GM23338 (cell line): ENCODE measurements at regions not wholly inside any gene's neighbourhood (a gene's known extent, or its start where the extent isn't known, plus 50 kb on each side); places are given as distances from the start of the nearest gene placed in this dataset.

ENCODE experiments used
- ATAC-seq: fragments of 200-7000 bp; cut with Tn5 transposase; 3 replicates; pipeline ENCODE4 v1.9.1; 2020
- DNase-seq: peaks from one replicate; pipeline ENCODE4 v3.0.0-alpha.2; 2015; ENCODE audit warnings: low spot score
- H2AFZ ChIP-seq: fragments of 200-600 bp; sonication (generic); 2 replicates; pipeline ENCODE4 v1.8.0; 2016; ENCODE audit warnings: antibody characterized with exemption, mild to moderate bottlenecking, moderate library complexity
- H3F3A ChIP-seq: fragments of 200-600 bp; sonication (generic); replicated peaks from 2 replicates; pipeline ENCODE4 v1.8.0; 2017; ENCODE audit warnings: antibody characterized with exemption, mixed run types, low read depth
- H3K27ac ChIP-seq: fragments of 200-600 bp; sonication (generic); 2 replicates; pipeline ENCODE4 v1.6.1; 2016; ENCODE audit warnings: low read depth
- H3K27me3 ChIP-seq: fragments of 200-600 bp; sonication (generic); 2 replicates; pipeline ENCODE4 v1.8.0; 2016; ENCODE audit warnings: mild to moderate bottlenecking, mixed run types, moderate library complexity; ENCODE audit not compliant: insufficient read depth
- H3K36me3 ChIP-seq: fragments of 200-600 bp; sonication (generic); 2 replicates; pipeline ENCODE4 v1.8.0; 2016; ENCODE audit warnings: mild to moderate bottlenecking; ENCODE audit not compliant: insufficient read depth
- H3K4me1 ChIP-seq: fragments of 200-600 bp; sonication (generic); 2 replicates; pipeline ENCODE4 v1.8.0; 2016; ENCODE audit warnings: mild to moderate bottlenecking, moderate library complexity; ENCODE audit not compliant: insufficient read depth
- H3K4me2 ChIP-seq: fragments of 200-600 bp; sonication (generic); 2 replicates; pipeline ENCODE4 v1.7.1; 2017; ENCODE audit warnings: mixed run types
- H3K4me3 ChIP-seq: fragments of 200-600 bp; sonication (generic); 2 replicates; pipeline ENCODE4 v1.6.1; 2016; ENCODE audit warnings: mixed run types
- H3K79me2 ChIP-seq: fragments of 200-600 bp; sonication (generic); replicated peaks from 2 replicates; pipeline ENCODE4 v1.8.0; 2017; ENCODE audit warnings: mild to moderate bottlenecking; ENCODE audit not compliant: insufficient read depth
- H3K9me2 ChIP-seq: fragments of 200-600 bp; sonication (generic); 2 replicates; pipeline ENCODE4 v1.8.0; 2017; ENCODE audit not compliant: insufficient read depth
- H4K20me1 ChIP-seq: fragments of 200-600 bp; sonication (generic); replicated peaks from 2 replicates; pipeline ENCODE4 v1.8.0; 2017; ENCODE audit warnings: mild to moderate bottlenecking; ENCODE audit not compliant: insufficient read depth
- H3K27ac Mint-ChIP-seq: 2 replicates; pipeline ENCODE4 v1.8.0; 2020; ENCODE audit warnings: inconsistent platforms, mild to moderate bottlenecking, moderate library complexity, mixed read lengths
- H3K27me3 Mint-ChIP-seq: 3 replicates; pipeline ENCODE4 v1.8.0; 2022; ENCODE audit warnings: low read depth, mild to moderate bottlenecking, moderate library complexity, mixed read lengths, inconsistent platforms; ENCODE audit not compliant: insufficient read depth, poor library complexity
- H3K36me3 Mint-ChIP-seq: 3 replicates; pipeline ENCODE4 v1.8.0; 2021; ENCODE audit warnings: low read depth, mild to moderate bottlenecking, inconsistent platforms, moderate library complexity, mixed read lengths
- H3K4me1 Mint-ChIP-seq: 3 replicates; pipeline ENCODE4 v1.8.0; 2020; ENCODE audit warnings: mild to moderate bottlenecking, inconsistent platforms, mixed read lengths
- H3K4me3 Mint-ChIP-seq: 3 replicates; pipeline ENCODE4 v1.8.0; 2021; ENCODE audit warnings: moderate library complexity, mild to moderate bottlenecking, inconsistent platforms, mixed read lengths
- H3K9me3 Mint-ChIP-seq: 3 replicates; pipeline ENCODE4 v1.8.0; 2020; ENCODE audit warnings: moderate library complexity, mild to moderate bottlenecking, inconsistent platforms, mixed read lengths
- CREB1 ChIP-seq: fragments of 250-450 bp; sonication (Bioruptor Pico); IDR thresholded peaks from 2 replicates; pipeline ENCODE4 v1.5.0; 2020; ENCODE audit warnings: low read depth, mild to moderate bottlenecking, moderate library complexity
- EZH2 ChIP-seq: fragments of 200-600 bp; sonication (generic); IDR thresholded peaks from one replicate; pipeline ENCODE4 v1.8.0; 2017; ENCODE audit warnings: antibody characterized with exemption, mild to moderate bottlenecking, low read depth; ENCODE audit not compliant: unreplicated experiment
- EZH2phosphoT487 ChIP-seq: fragments of 200-600 bp; sonication (generic); IDR thresholded peaks from one replicate; pipeline ENCODE4 v1.8.1; 2018; ENCODE audit warnings: antibody characterized with exemption; ENCODE audit not compliant: unreplicated experiment
- JUNB ChIP-seq: IDR thresholded peaks from one replicate; pipeline ENCODE4 v1.6.1; 2016; ENCODE audit warnings: antibody characterized with exemption; ENCODE audit not compliant: unreplicated experiment
- NANOG ChIP-seq: IDR thresholded peaks from 2 replicates; pipeline ENCODE4 v1.6.1; 2016; ENCODE audit warnings: antibody characterized with exemption, borderline replicate concordance
- POLR2AphosphoS5 ChIP-seq: IDR thresholded peaks from 2 replicates; pipeline ENCODE4 v1.6.1; 2016; ENCODE audit warnings: antibody characterized with exemption, low read depth
- STAT1 ChIP-seq: IDR thresholded peaks from one replicate; pipeline ENCODE4 v1.6.1; 2016; ENCODE audit warnings: antibody characterized with exemption; ENCODE audit not compliant: unreplicated experiment
- ZNF114 ChIP-seq: fragments of 250-450 bp; sonication (Bioruptor Pico); IDR thresholded peaks from 2 replicates; pipeline ENCODE4 v1.5.0; 2020; ENCODE audit warnings: mild to moderate bottlenecking, moderate library complexity
- ZNF331 ChIP-seq: fragments of 250-450 bp; sonication (Bioruptor Pico); IDR thresholded peaks from 2 replicates; pipeline ENCODE4 v1.5.0; 2020; ENCODE audit warnings: low read depth, mild to moderate bottlenecking, moderate library complexity
- TF ChIP-seq, protein P1 (sequence below), 2 experiments: fragments of 200-600 bp in 1 of 2; sonication (generic) in 1 of 2; conservative IDR thresholded peaks; 2 replicates each; pipeline versions ENCODE4 v1.5.1 to v1.6.1; 2016 to 2017; ENCODE audit warnings: antibody characterized with exemption in 2 of 2, low read depth in 2 of 2, mild to moderate bottlenecking in 2 of 2, moderate library complexity in 1 of 2
- TF ChIP-seq, protein P2 (sequence below): IDR thresholded peaks from 2 replicates; pipeline ENCODE4 v1.6.1; 2016; ENCODE audit warnings: antibody characterized with exemption
- TF ChIP-seq, protein P3 (sequence below): IDR thresholded peaks from one replicate; pipeline ENCODE4 v1.6.1; 2018; ENCODE audit warnings: antibody characterized with exemption; ENCODE audit not compliant: unreplicated experiment
- TF ChIP-seq, protein P4 (sequence below): fragments of 250-450 bp; sonication (Bioruptor Pico); IDR thresholded peaks from 2 replicates; pipeline ENCODE4 v1.5.0; 2020; ENCODE audit warnings: mild to moderate bottlenecking, moderate library complexity

DNA sequence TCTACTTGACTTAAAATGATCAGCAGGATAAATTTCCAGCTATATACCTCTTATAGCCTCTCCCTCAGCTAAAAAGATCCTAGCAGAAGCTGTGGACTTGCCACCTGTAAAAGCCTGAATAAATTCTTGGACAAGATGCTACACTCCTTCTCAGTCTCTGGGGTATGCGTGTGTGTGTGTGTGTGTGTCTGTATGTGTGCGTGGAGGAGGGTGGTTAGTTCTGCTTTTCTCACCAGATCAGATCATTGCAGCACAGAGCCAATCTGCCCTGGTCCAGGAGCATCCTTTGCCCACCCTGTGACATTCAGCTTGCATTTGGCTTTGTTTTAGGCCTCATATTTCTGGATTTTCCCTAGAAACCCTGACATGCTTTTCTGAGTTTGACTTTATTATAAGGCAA lies 438.3 kb downstream of the RFC3 start (continued):
- no peak for TF ChIP-seq JUNB
- TF ChIP-seq, protein P1, sequence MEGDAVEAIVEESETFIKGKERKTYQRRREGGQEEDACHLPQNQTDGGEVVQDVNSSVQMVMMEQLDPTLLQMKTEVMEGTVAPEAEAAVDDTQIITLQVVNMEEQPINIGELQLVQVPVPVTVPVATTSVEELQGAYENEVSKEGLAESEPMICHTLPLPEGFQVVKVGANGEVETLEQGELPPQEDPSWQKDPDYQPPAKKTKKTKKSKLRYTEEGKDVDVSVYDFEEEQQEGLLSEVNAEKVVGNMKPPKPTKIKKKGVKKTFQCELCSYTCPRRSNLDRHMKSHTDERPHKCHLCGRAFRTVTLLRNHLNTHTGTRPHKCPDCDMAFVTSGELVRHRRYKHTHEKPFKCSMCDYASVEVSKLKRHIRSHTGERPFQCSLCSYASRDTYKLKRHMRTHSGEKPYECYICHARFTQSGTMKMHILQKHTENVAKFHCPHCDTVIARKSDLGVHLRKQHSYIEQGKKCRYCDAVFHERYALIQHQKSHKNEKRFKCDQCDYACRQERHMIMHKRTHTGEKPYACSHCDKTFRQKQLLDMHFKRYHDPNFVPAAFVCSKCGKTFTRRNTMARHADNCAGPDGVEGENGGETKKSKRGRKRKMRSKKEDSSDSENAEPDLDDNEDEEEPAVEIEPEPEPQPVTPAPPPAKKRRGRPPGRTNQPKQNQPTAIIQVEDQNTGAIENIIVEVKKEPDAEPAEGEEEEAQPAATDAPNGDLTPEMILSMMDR (conservative IDR thresholded peaks at IDR 0.05; ENCODE audit: low read depth in 2 of 2): no peak
- TF ChIP-seq STAT1: no peak
- no peak for TF ChIP-seq EZH2phosphoT487
- TF ChIP-seq CREB1: no peak
- TF ChIP-seq, protein P2, sequence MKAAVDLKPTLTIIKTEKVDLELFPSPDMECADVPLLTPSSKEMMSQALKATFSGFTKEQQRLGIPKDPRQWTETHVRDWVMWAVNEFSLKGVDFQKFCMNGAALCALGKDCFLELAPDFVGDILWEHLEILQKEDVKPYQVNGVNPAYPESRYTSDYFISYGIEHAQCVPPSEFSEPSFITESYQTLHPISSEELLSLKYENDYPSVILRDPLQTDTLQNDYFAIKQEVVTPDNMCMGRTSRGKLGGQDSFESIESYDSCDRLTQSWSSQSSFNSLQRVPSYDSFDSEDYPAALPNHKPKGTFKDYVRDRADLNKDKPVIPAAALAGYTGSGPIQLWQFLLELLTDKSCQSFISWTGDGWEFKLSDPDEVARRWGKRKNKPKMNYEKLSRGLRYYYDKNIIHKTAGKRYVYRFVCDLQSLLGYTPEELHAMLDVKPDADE: no peak
- TF ChIP-seq ZNF114 (CRISPR knock-in tag): no peak
- TF ChIP-seq, protein P3, sequence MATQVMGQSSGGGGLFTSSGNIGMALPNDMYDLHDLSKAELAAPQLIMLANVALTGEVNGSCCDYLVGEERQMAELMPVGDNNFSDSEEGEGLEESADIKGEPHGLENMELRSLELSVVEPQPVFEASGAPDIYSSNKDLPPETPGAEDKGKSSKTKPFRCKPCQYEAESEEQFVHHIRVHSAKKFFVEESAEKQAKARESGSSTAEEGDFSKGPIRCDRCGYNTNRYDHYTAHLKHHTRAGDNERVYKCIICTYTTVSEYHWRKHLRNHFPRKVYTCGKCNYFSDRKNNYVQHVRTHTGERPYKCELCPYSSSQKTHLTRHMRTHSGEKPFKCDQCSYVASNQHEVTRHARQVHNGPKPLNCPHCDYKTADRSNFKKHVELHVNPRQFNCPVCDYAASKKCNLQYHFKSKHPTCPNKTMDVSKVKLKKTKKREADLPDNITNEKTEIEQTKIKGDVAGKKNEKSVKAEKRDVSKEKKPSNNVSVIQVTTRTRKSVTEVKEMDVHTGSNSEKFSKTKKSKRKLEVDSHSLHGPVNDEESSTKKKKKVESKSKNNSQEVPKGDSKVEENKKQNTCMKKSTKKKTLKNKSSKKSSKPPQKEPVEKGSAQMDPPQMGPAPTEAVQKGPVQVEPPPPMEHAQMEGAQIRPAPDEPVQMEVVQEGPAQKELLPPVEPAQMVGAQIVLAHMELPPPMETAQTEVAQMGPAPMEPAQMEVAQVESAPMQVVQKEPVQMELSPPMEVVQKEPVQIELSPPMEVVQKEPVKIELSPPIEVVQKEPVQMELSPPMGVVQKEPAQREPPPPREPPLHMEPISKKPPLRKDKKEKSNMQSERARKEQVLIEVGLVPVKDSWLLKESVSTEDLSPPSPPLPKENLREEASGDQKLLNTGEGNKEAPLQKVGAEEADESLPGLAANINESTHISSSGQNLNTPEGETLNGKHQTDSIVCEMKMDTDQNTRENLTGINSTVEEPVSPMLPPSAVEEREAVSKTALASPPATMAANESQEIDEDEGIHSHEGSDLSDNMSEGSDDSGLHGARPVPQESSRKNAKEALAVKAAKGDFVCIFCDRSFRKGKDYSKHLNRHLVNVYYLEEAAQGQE: no peak
- no peak for TF ChIP-seq EZH2
- no peak for TF ChIP-seq NANOG
- no peak for TF ChIP-seq ZNF331 (CRISPR knock-in tag)
- TF ChIP-seq POLR2AphosphoS5: no peak

DNA sequence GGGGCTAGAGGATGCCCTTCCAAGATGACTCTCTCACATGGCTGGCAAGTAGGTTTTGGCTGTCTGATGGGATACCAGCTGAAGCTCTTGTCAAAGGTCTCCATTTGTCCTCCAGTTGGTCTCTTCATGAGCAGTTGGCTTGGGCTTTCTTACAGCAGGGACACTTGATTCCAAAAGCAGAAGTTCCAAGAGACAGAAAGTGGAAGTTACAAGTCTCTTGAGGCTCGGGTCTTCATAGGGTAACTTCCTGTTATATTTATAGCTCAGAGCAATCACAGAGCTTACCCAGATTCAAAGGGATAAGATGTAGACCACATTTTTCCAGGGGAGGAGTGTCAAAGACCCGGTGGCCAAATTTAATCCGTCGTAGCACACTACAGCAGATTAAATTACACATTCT lies 440.0 kb downstream of the RFC3 start:
- ATAC-seq (no peak), DNase-seq (no peak)
- Histone ChIP-seq H3F3A (no peaks in the 10 kb centered on the region), H4K20me1 (no peaks in the 10 kb centered on the region), H3K27ac (no peak overlapping the region), H3K9me2 (0 out of 2 replicates have a peak, but pooled peaks cover 10% of the 10 kb centered on the region), H2AFZ (no peak overlapping the region), H3K4me3 (no peak overlapping the region), H3K79me2 (no peaks in the 10 kb centered on the region), H3K4me1 (peaks cover 9% of the 10 kb centered on the region; the same call in 1 of the 2 replicates), H3K27me3 (no peaks in the 10 kb centered on the region), H3K36me3 (no peaks in the 10 kb centered on the region; the same call in 1 of the 2 replicates), H3K4me2 (no peak overlapping the region)
- peaks cover 8% of the 10 kb centered on the region for H3K4me1 Mint-ChIP-seq
- H3K27me3 Mint-ChIP-seq: no peaks in the 10 kb centered on the region
- H3K36me3 Mint-ChIP-seq: peaks cover 5% of the 10 kb centered on the region; the same call in 2 of the 3 replicates
- H3K27ac Mint-ChIP-seq: no peak overlapping the region
- H3K9me3 Mint-ChIP-seq: peaks cover 17% of the 10 kb centered on the region
- TF ChIP-seq ZNF331 (CRISPR knock-in tag): no peak
- TF ChIP-seq, protein P4, sequence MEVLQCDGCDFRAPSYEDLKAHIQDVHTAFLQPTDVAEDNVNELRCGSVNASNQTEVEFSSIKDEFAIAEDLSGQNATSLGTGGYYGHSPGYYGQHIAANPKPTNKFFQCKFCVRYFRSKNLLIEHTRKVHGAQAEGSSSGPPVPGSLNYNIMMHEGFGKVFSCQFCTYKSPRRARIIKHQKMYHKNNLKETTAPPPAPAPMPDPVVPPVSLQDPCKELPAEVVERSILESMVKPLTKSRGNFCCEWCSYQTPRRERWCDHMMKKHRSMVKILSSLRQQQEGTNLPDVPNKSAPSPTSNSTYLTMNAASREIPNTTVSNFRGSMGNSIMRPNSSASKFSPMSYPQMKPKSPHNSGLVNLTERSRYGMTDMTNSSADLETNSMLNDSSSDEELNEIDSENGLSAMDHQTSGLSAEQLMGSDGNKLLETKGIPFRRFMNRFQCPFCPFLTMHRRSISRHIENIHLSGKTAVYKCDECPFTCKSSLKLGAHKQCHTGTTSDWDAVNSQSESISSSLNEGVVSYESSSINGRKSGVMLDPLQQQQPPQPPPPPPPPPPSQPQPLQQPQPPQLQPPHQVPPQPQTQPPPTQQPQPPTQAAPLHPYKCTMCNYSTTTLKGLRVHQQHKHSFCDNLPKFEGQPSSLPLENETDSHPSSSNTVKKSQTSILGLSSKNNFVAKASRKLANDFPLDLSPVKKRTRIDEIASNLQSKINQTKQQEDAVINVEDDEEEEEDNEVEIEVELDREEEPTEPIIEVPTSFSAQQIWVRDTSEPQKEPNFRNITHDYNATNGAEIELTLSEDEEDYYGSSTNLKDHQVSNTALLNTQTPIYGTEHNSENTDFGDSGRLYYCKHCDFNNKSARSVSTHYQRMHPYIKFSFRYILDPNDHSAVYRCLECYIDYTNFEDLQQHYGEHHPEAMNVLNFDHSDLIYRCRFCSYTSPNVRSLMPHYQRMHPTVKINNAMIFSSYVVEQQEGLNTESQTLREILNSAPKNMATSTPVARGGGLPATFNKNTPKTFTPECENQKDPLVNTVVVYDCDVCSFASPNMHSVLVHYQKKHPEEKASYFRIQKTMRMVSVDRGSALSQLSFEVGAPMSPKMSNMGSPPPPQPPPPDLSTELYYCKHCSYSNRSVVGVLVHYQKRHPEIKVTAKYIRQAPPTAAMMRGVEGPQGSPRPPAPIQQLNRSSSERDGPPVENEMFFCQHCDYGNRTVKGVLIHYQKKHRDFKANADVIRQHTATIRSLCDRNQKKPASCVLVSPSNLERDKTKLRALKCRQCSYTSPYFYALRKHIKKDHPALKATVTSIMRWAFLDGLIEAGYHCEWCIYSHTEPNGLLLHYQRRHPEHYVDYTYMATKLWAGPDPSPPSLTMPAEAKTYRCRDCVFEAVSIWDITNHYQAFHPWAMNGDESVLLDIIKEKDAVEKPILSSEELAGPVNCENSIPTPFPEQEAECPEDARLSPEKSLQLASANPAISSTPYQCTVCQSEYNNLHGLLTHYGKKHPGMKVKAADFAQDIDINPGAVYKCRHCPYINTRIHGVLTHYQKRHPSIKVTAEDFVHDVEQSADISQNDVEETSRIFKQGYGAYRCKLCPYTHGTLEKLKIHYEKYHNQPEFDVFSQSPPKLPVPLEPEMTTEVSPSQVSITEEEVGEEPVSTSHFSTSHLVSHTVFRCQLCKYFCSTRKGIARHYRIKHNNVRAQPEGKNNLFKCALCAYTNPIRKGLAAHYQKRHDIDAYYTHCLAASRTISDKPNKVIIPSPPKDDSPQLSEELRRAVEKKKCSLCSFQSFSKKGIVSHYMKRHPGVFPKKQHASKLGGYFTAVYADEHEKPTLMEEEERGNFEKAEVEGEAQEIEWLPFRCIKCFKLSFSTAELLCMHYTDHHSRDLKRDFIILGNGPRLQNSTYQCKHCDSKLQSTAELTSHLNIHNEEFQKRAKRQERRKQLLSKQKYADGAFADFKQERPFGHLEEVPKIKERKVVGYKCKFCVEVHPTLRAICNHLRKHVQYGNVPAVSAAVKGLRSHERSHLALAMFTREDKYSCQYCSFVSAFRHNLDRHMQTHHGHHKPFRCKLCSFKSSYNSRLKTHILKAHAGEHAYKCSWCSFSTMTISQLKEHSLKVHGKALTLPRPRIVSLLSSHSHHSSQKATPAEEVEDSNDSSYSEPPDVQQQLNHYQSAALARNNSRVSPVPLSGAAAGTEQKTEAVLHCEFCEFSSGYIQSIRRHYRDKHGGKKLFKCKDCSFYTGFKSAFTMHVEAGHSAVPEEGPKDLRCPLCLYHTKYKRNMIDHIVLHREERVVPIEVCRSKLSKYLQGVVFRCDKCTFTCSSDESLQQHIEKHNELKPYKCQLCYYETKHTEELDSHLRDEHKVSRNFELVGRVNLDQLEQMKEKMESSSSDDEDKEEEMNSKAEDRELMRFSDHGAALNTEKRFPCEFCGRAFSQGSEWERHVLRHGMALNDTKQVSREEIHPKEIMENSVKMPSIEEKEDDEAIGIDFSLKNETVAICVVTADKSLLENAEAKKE (CRISPR knock-in tag): no peak
- no peak for TF ChIP-seq NANOG
- H3K4me3 Mint-ChIP-seq: no peak overlapping the region
